Smooth muscle cell (in vitro differentiated cells): ENCODE measurements at regions not wholly inside any gene's neighbourhood (a gene's known extent, or its start where the extent isn't known, plus 50 kb on each side); places are given as distances from the start of the nearest gene placed in this dataset.
"Not testable (repeated sequence)": the region's sequence is repeated elsewhere in the genome, so short reads cannot be mapped to it uniquely, and the experiment has no call there.

Source experiments
- DNase-seq: peaks from one replicate; lab custom pipeline; 2025; ENCODE audit not compliant: unreplicated experiment; lab: John Stamatoyannopoulos, UW
- H2AFZ ChIP-seq: fragments of 200-600 bp; sonication (generic); 2 replicates; pipeline ENCODE4 v1.6.0; 2016; ENCODE audit warnings: antibody characterized with exemption, low read depth, mild to moderate bottlenecking
- H3F3A ChIP-seq: fragments of 200-600 bp; sonication (generic); 2 replicates; pipeline ENCODE4 v1.6.0; 2017; ENCODE audit warnings: antibody characterized with exemption, low read depth
- H3K27ac ChIP-seq: fragments of 200-600 bp; sonication (generic); 2 replicates; pipeline ENCODE4 v1.5.1; 2016; ENCODE audit warnings: low read depth, mild to moderate bottlenecking
- H3K27me3 ChIP-seq: fragments of 200-600 bp; sonication (generic); 2 replicates; pipeline ENCODE4 v1.6.1; 2016; ENCODE audit warnings: low read depth, mild to moderate bottlenecking
- H3K36me3 ChIP-seq: fragments of 200-600 bp; sonication (generic); 2 replicates; pipeline ENCODE4 v1.5.1; 2016; ENCODE audit warnings: low read depth
- H3K4me1 ChIP-seq: fragments of 200-600 bp; sonication (generic); 2 replicates; pipeline ENCODE4 v1.5.1; 2016; ENCODE audit warnings: low read depth
- H3K4me2 ChIP-seq: fragments of 200-600 bp; sonication (generic); 2 replicates; pipeline ENCODE4 v1.6.0; 2016; ENCODE audit warnings: mild to moderate bottlenecking
- H3K4me3 ChIP-seq: fragments of 200-600 bp; sonication (generic); 2 replicates; pipeline ENCODE4 v1.5.1; 2016; ENCODE audit warnings: mild to moderate bottlenecking
- H3K79me2 ChIP-seq: fragments of 200-600 bp; sonication (generic); 2 replicates; pipeline ENCODE4 v1.6.0; 2016; ENCODE audit warnings: low read depth, mild to moderate bottlenecking
- H3K9ac ChIP-seq: fragments of 200-600 bp; sonication (generic); 2 replicates; pipeline ENCODE4 v1.6.0; 2016; ENCODE audit warnings: low read depth
- H3K9me3 ChIP-seq: fragments of 200-600 bp; sonication (generic); replicated peaks from 2 replicates; pipeline ENCODE4 v1.5.1; 2016; ENCODE audit warnings: low read depth
- H4K20me1 ChIP-seq: fragments of 200-600 bp; sonication (generic); 2 replicates; pipeline ENCODE4 v1.6.0; 2016; ENCODE audit warnings: low read depth
- CTCF ChIP-seq: fragments of 200-600 bp; sonication (generic); IDR thresholded peaks from 2 replicates; pipeline ENCODE4 v1.5.1; 2017; ENCODE audit warnings: borderline replicate concordance, mild to moderate bottlenecking, antibody characterized with exemption; ENCODE audit not compliant: insufficient read depth, poor library complexity, severe bottlenecking
- WGBS: methylation state at CpG from one replicate; pipeline ENCODE4 v1.1.7; 2016; ENCODE audit warnings: low lambda C conversion rate; 5-methylcytosine and 5-hydroxymethylcytosine counted together

DNA sequence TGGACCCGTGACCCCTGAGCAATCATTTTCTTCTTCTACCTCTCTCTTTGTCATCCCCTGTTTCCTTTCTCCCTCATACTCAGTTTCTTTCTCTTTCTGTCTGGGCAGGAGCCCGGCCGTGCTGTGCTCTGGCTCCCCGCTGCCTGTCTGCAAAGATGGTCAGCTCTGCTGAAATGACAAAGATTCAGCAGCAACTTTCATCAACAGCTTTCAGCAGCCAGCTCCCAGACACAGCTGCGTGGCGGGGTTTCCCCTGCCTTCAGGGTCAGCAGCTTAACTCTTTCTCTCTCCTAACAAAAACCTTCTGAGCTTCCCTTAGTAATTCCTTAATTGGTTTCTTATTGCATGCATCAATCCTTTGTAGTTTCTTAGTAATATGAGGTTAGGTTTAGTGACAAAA lies 1234.4 kb downstream of the CNTNAP5 start:
- no peaks in the 10 kb centered on the region for H3K79me2 ChIP-seq
- no peaks in the 10 kb centered on the region for H3F3A ChIP-seq
- H3K9ac ChIP-seq = no peak overlapping the region
- no peak overlapping the region for H3K4me2 ChIP-seq
- no peaks in the 10 kb centered on the region for H3K27me3 ChIP-seq
- TF ChIP-seq CTCF = no peak
- H4K20me1 ChIP-seq = no peaks in the 10 kb centered on the region
- no peak for DNase-seq
- H3K4me3 ChIP-seq = no peak overlapping the region
- peaks cover 5% of the 10 kb centered on the region for H3K4me1 ChIP-seq
- H2AFZ ChIP-seq = no peak overlapping the region
- H3K36me3 ChIP-seq = no peaks in the 10 kb centered on the region
- no peak overlapping the region for H3K27ac ChIP-seq
- 82% methylated on average over 6 of the region's 6 CpGs for WGBS
- H3K9me3 ChIP-seq = no peaks in the 10 kb centered on the region

- H3K9me3 ChIP-seq, H3K4me3 ChIP-seq, H3K36me3 ChIP-seq, H3K27ac ChIP-seq, H4K20me1 ChIP-seq, H3K79me2 ChIP-seq, H3K4me1 ChIP-seq, H3K9ac ChIP-seq, DNase-seq, H3K4me2 ChIP-seq, H3F3A ChIP-seq, H2AFZ ChIP-seq, H3K27me3 ChIP-seq: not testable (repeated sequence)
Measured at GRCh38 chr2:125260366-125260930, 1235.4 kb downstream of the CNTNAP5 start.

DNA sequence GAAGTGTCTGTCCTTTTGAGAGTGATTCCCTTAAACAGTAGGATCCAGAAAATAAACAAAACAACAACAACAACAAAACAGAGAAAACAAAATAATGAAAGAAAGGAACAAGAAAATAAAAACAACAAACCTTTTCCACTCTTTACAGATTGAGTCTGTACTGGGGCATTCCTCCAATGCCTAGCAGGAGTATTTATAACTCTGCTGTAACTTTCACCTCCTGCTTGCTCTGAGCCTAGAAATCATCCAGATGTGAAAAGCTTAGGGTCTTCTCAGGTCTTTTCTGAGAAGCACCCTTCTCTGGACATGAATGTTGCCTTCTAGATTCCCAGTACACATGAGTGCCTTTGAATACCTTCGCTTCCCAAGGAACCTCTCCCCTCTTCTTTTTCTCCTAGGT lies 1239.4 kb downstream of the CNTNAP5 start:
- no peaks in the 10 kb centered on the region for H3F3A ChIP-seq
- no peak for TF ChIP-seq CTCF
- H3K9ac ChIP-seq = no peak overlapping the region
- H3K27me3 ChIP-seq = no peaks in the 10 kb centered on the region
- WGBS = 96% methylated on average over 1 of the region's 1 CpG
- H3K4me2 ChIP-seq = no peak overlapping the region
- H3K27ac ChIP-seq = no peak overlapping the region
- H3K36me3 ChIP-seq = no peaks in the 10 kb centered on the region
- H4K20me1 ChIP-seq = no peaks in the 10 kb centered on the region
- H2AFZ ChIP-seq = no peak overlapping the region
- no peaks in the 10 kb centered on the region for H3K9me3 ChIP-seq
- H3K79me2 ChIP-seq = no peaks in the 10 kb centered on the region
- no peak overlapping the region for H3K4me3 ChIP-seq
- DNase-seq = no peak
- H3K4me1 ChIP-seq = peaks cover 5% of the 10 kb centered on the region

DNA sequence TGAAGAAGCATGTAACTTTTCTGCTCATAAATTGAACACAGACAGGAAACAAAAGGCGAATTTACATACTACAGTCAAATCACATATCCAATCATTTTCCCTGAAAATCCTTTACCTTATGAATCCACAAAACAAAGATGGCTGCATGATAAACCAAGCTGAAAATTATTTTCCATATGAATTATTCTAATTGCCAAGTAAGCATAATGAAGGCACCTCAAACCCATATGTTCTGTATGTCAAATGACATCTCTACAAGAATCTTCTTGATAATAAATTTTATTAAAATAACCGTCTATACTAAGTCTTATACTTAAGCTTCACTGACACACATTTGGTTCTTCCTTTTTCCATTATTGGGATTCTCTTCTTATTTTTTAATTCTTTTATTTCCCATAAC lies 1242.6 kb downstream of the CNTNAP5 start:
- Histone ChIP-seq H3F3A (no peaks in the 10 kb centered on the region), H3K27me3 (no peaks in the 10 kb centered on the region), H3K36me3 (no peaks in the 10 kb centered on the region), H3K4me2 (no peak overlapping the region), H3K9ac (no peak overlapping the region), H3K4me3 (no peak overlapping the region), H2AFZ (no peak overlapping the region), H3K79me2 (no peaks in the 10 kb centered on the region), H3K27ac (no peak overlapping the region), H4K20me1 (no peaks in the 10 kb centered on the region), H3K9me3 (no peaks in the 10 kb centered on the region), H3K4me1 (no peaks in the 10 kb centered on the region)
- DNase-seq = no peak
- 84% methylated on average over 2 of the region's 2 CpGs for WGBS
- no peak for TF ChIP-seq CTCF
